GM23338 (cell line): ENCODE measurements at regions not wholly inside any gene's neighbourhood (a gene's known extent, or its start where the extent isn't known, plus 50 kb on each side); places are given as distances from the start of the nearest gene placed in this dataset.

Source experiments
- ATAC-seq: fragments of 200-7000 bp; cut with Tn5 transposase; 3 replicates; pipeline ENCODE4 v1.9.1; 2020
- DNase-seq: peaks from one replicate; pipeline ENCODE4 v3.0.0-alpha.2; 2015; ENCODE audit warnings: low spot score
- H2AFZ ChIP-seq: fragments of 200-600 bp; sonication (generic); 2 replicates; pipeline ENCODE4 v1.8.0; 2016; ENCODE audit warnings: antibody characterized with exemption, mild to moderate bottlenecking, moderate library complexity
- H3F3A ChIP-seq: fragments of 200-600 bp; sonication (generic); replicated peaks from 2 replicates; pipeline ENCODE4 v1.8.0; 2017; ENCODE audit warnings: antibody characterized with exemption, mixed run types, low read depth
- H3K27ac ChIP-seq: fragments of 200-600 bp; sonication (generic); 2 replicates; pipeline ENCODE4 v1.6.1; 2016; ENCODE audit warnings: low read depth
- H3K27me3 ChIP-seq: fragments of 200-600 bp; sonication (generic); 2 replicates; pipeline ENCODE4 v1.8.0; 2016; ENCODE audit warnings: mild to moderate bottlenecking, mixed run types, moderate library complexity; ENCODE audit not compliant: insufficient read depth
- H3K36me3 ChIP-seq: fragments of 200-600 bp; sonication (generic); 2 replicates; pipeline ENCODE4 v1.8.0; 2016; ENCODE audit warnings: mild to moderate bottlenecking; ENCODE audit not compliant: insufficient read depth
- H3K4me1 ChIP-seq: fragments of 200-600 bp; sonication (generic); 2 replicates; pipeline ENCODE4 v1.8.0; 2016; ENCODE audit warnings: mild to moderate bottlenecking, moderate library complexity; ENCODE audit not compliant: insufficient read depth
- H3K4me2 ChIP-seq: fragments of 200-600 bp; sonication (generic); 2 replicates; pipeline ENCODE4 v1.7.1; 2017; ENCODE audit warnings: mixed run types
- H3K4me3 ChIP-seq: fragments of 200-600 bp; sonication (generic); 2 replicates; pipeline ENCODE4 v1.6.1; 2016; ENCODE audit warnings: mixed run types
- H3K79me2 ChIP-seq: fragments of 200-600 bp; sonication (generic); replicated peaks from 2 replicates; pipeline ENCODE4 v1.8.0; 2017; ENCODE audit warnings: mild to moderate bottlenecking; ENCODE audit not compliant: insufficient read depth
- H3K9me2 ChIP-seq: fragments of 200-600 bp; sonication (generic); 2 replicates; pipeline ENCODE4 v1.8.0; 2017; ENCODE audit not compliant: insufficient read depth
- H4K20me1 ChIP-seq: fragments of 200-600 bp; sonication (generic); replicated peaks from 2 replicates; pipeline ENCODE4 v1.8.0; 2017; ENCODE audit warnings: mild to moderate bottlenecking; ENCODE audit not compliant: insufficient read depth
- H3K27ac Mint-ChIP-seq: 2 replicates; pipeline ENCODE4 v1.8.0; 2020; ENCODE audit warnings: inconsistent platforms, mild to moderate bottlenecking, moderate library complexity, mixed read lengths
- H3K27me3 Mint-ChIP-seq: 3 replicates; pipeline ENCODE4 v1.8.0; 2022; ENCODE audit warnings: low read depth, mild to moderate bottlenecking, moderate library complexity, mixed read lengths, inconsistent platforms; ENCODE audit not compliant: insufficient read depth, poor library complexity
- H3K36me3 Mint-ChIP-seq: 3 replicates; pipeline ENCODE4 v1.8.0; 2021; ENCODE audit warnings: low read depth, mild to moderate bottlenecking, inconsistent platforms, moderate library complexity, mixed read lengths
- H3K4me1 Mint-ChIP-seq: 3 replicates; pipeline ENCODE4 v1.8.0; 2020; ENCODE audit warnings: mild to moderate bottlenecking, inconsistent platforms, mixed read lengths
- H3K4me3 Mint-ChIP-seq: 3 replicates; pipeline ENCODE4 v1.8.0; 2021; ENCODE audit warnings: moderate library complexity, mild to moderate bottlenecking, inconsistent platforms, mixed read lengths
- H3K9me3 Mint-ChIP-seq: 3 replicates; pipeline ENCODE4 v1.8.0; 2020; ENCODE audit warnings: moderate library complexity, mild to moderate bottlenecking, inconsistent platforms, mixed read lengths
- CREB1 ChIP-seq: fragments of 250-450 bp; sonication (Bioruptor Pico); IDR thresholded peaks from 2 replicates; pipeline ENCODE4 v1.5.0; 2020; ENCODE audit warnings: low read depth, mild to moderate bottlenecking, moderate library complexity
- JUNB ChIP-seq: IDR thresholded peaks from one replicate; pipeline ENCODE4 v1.6.1; 2016; ENCODE audit warnings: antibody characterized with exemption; ENCODE audit not compliant: unreplicated experiment
- NANOG ChIP-seq: IDR thresholded peaks from 2 replicates; pipeline ENCODE4 v1.6.1; 2016; ENCODE audit warnings: antibody characterized with exemption, borderline replicate concordance
- POLR2AphosphoS5 ChIP-seq: IDR thresholded peaks from 2 replicates; pipeline ENCODE4 v1.6.1; 2016; ENCODE audit warnings: antibody characterized with exemption, low read depth
- ZNF114 ChIP-seq: fragments of 250-450 bp; sonication (Bioruptor Pico); IDR thresholded peaks from 2 replicates; pipeline ENCODE4 v1.5.0; 2020; ENCODE audit warnings: mild to moderate bottlenecking, moderate library complexity
- ZNF331 ChIP-seq: fragments of 250-450 bp; sonication (Bioruptor Pico); IDR thresholded peaks from 2 replicates; pipeline ENCODE4 v1.5.0; 2020; ENCODE audit warnings: low read depth, mild to moderate bottlenecking, moderate library complexity
- TF ChIP-seq, protein P1 (sequence below): IDR thresholded peaks from 2 replicates; pipeline ENCODE4 v1.6.1; 2016; ENCODE audit warnings: antibody characterized with exemption
- TF ChIP-seq, protein P2 (sequence below): fragments of 250-450 bp; sonication (Bioruptor Pico); IDR thresholded peaks from 2 replicates; pipeline ENCODE4 v1.5.0; 2020; ENCODE audit warnings: mild to moderate bottlenecking, moderate library complexity

DNA sequence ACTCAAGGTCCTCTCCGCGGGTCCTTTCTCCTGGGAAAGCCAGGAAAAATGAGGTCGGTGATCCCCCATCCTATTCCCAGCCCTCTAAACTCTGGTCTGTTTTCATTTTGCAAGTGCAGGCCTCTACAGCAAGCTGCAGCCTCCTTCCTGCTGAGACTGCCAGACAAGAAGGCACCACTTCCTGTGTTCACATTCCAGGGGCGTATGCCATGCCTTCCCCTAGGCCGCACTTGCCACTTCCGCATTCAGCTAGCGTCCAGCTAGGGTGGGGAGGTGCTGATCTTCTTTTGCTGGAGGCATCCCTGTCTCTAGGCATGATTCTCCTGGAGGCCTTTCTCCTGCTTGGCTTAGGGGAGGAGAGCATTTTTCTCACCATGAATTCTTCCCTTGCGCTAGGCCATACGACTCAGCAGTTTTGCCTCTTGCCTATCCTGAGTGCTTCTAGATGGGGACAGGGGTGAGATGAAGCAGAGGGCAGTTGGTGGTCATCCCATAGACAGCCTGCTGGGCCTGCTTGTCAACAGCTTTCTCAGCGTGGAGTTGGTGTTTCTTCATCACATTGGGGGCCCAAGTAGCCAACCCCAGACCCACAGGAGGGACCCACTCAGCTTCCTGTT is 328.9 kb downstream of the RPS24 start:
- ATAC-seq = no peak
- TF ChIP-seq NANOG (no peak), POLR2AphosphoS5 (no peak), JUNB (no peak), CREB1 (CRISPR knock-in tag) (no peak), ZNF114 (CRISPR knock-in tag) (no peak), ZNF331 (CRISPR knock-in tag) (no peak)
- TF ChIP-seq, protein P1, sequence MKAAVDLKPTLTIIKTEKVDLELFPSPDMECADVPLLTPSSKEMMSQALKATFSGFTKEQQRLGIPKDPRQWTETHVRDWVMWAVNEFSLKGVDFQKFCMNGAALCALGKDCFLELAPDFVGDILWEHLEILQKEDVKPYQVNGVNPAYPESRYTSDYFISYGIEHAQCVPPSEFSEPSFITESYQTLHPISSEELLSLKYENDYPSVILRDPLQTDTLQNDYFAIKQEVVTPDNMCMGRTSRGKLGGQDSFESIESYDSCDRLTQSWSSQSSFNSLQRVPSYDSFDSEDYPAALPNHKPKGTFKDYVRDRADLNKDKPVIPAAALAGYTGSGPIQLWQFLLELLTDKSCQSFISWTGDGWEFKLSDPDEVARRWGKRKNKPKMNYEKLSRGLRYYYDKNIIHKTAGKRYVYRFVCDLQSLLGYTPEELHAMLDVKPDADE = no peak
- TF ChIP-seq, protein P2, sequence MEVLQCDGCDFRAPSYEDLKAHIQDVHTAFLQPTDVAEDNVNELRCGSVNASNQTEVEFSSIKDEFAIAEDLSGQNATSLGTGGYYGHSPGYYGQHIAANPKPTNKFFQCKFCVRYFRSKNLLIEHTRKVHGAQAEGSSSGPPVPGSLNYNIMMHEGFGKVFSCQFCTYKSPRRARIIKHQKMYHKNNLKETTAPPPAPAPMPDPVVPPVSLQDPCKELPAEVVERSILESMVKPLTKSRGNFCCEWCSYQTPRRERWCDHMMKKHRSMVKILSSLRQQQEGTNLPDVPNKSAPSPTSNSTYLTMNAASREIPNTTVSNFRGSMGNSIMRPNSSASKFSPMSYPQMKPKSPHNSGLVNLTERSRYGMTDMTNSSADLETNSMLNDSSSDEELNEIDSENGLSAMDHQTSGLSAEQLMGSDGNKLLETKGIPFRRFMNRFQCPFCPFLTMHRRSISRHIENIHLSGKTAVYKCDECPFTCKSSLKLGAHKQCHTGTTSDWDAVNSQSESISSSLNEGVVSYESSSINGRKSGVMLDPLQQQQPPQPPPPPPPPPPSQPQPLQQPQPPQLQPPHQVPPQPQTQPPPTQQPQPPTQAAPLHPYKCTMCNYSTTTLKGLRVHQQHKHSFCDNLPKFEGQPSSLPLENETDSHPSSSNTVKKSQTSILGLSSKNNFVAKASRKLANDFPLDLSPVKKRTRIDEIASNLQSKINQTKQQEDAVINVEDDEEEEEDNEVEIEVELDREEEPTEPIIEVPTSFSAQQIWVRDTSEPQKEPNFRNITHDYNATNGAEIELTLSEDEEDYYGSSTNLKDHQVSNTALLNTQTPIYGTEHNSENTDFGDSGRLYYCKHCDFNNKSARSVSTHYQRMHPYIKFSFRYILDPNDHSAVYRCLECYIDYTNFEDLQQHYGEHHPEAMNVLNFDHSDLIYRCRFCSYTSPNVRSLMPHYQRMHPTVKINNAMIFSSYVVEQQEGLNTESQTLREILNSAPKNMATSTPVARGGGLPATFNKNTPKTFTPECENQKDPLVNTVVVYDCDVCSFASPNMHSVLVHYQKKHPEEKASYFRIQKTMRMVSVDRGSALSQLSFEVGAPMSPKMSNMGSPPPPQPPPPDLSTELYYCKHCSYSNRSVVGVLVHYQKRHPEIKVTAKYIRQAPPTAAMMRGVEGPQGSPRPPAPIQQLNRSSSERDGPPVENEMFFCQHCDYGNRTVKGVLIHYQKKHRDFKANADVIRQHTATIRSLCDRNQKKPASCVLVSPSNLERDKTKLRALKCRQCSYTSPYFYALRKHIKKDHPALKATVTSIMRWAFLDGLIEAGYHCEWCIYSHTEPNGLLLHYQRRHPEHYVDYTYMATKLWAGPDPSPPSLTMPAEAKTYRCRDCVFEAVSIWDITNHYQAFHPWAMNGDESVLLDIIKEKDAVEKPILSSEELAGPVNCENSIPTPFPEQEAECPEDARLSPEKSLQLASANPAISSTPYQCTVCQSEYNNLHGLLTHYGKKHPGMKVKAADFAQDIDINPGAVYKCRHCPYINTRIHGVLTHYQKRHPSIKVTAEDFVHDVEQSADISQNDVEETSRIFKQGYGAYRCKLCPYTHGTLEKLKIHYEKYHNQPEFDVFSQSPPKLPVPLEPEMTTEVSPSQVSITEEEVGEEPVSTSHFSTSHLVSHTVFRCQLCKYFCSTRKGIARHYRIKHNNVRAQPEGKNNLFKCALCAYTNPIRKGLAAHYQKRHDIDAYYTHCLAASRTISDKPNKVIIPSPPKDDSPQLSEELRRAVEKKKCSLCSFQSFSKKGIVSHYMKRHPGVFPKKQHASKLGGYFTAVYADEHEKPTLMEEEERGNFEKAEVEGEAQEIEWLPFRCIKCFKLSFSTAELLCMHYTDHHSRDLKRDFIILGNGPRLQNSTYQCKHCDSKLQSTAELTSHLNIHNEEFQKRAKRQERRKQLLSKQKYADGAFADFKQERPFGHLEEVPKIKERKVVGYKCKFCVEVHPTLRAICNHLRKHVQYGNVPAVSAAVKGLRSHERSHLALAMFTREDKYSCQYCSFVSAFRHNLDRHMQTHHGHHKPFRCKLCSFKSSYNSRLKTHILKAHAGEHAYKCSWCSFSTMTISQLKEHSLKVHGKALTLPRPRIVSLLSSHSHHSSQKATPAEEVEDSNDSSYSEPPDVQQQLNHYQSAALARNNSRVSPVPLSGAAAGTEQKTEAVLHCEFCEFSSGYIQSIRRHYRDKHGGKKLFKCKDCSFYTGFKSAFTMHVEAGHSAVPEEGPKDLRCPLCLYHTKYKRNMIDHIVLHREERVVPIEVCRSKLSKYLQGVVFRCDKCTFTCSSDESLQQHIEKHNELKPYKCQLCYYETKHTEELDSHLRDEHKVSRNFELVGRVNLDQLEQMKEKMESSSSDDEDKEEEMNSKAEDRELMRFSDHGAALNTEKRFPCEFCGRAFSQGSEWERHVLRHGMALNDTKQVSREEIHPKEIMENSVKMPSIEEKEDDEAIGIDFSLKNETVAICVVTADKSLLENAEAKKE = no peak
- peaks cover 34% of the 10 kb centered on the region for H3K4me1 Mint-ChIP-seq
- Histone ChIP-seq H3K4me2 (no peak overlapping the region), H2AFZ (0 out of 2 replicates have a peak overlapping the region, but pooled peaks have one; percentile 59), H3K27me3 (no peaks in the 10 kb centered on the region), H3K79me2 (no peaks in the 10 kb centered on the region), H3K4me1 (peaks cover 4% of the 10 kb centered on the region), H3F3A (no peaks in the 10 kb centered on the region), H4K20me1 (no peaks in the 10 kb centered on the region), H3K9me2 (peaks cover 4% of the 10 kb centered on the region; the same call in 1 of the 2 replicates), H3K36me3 (no peaks in the 10 kb centered on the region), H3K4me3 (no peak overlapping the region), H3K27ac (no peak overlapping the region)
- H3K27me3 Mint-ChIP-seq = peaks cover 11% of the 10 kb centered on the region
- no peaks in the 10 kb centered on the region for H3K36me3 Mint-ChIP-seq
- no peak overlapping the region for H3K4me3 Mint-ChIP-seq
- peak overlapping the region; percentile 7; the same call in 1 of the 2 replicates for H3K27ac Mint-ChIP-seq
- DNase-seq = no peak
- no peaks in the 10 kb centered on the region for H3K9me3 Mint-ChIP-seq
